Right lobe of liver (tissue), 4 donors: ENCODE measurements at regions not wholly inside any gene's neighbourhood (a gene's known extent, or its start where the extent isn't known, plus 50 kb on each side); places are given as distances from the start of the nearest gene placed in this dataset.

Experiments
- CTCF ChIP-seq, 4 donors: fragments of 200-600 bp in 3 of 4; fragments of 450-650 bp in 1 of 4; IDR thresholded peaks; one replicate each; pipeline versions ENCODE4 v1.5.1 to v1.8.0; 2016 to 2022; ENCODE audit warnings: antibody characterized with exemption in 4 of 4, mild to moderate bottlenecking in 2 of 4
- POLR2A ChIP-seq: fragments of 450-650 bp; IDR thresholded peaks from one replicate; pipeline ENCODE4 v1.6.1; 2017; ENCODE audit warnings: antibody characterized with exemption, mild to moderate bottlenecking
- donor health status: DM: no; HTN: no; CAD: no.
- donor health status: DM: no; HTN: no; CAD: no.
- donor health status: DM: no; HTN: yes; CAD: no.

GRCh38 chr2:60317034-60317386 is 236.4 kb downstream of the BCL11A start:
- TF ChIP-seq POLR2A = no peak
- TF ChIP-seq CTCF (IDR thresholded peaks at IDR 0.05) = no peak
